ENCODE measurements at regions not wholly inside any gene's neighbourhood (a gene's known extent, or its start where the extent isn't known, plus 50 kb on each side); places are given as distances from the start of the nearest gene placed in this dataset.

- Histone ChIP-seq H3K9me3 (ENCODE audit: low read length) (no peaks in the 10 kb centered on the region), H3K27me3 (ENCODE audit: insufficient read depth, low read depth, low read length) (no peaks in the 10 kb centered on the region), H2AFZ (ENCODE audit: low read depth, low read length) (no peak overlapping the region), H3K9ac (ENCODE audit: low read length) (no peak overlapping the region), H3K27ac (ENCODE audit: low read length) (no peak overlapping the region), H3K36me3 (ENCODE audit: insufficient read depth, low read length) (no peaks in the 10 kb centered on the region), H3K79me2 (replicated peaks; ENCODE audit: insufficient read depth, low read length) (no peaks in the 10 kb centered on the region), H4K20me1 (ENCODE audit: insufficient read depth) (no peaks in the 10 kb centered on the region), H3K9me2 (ENCODE audit: insufficient read depth, low read length) (no peaks in the 10 kb centered on the region), H3K4me3 (ENCODE audit: low read length) (no peak overlapping the region), H3K4me2 (ENCODE audit: low read length) (no peak overlapping the region), H3F3A (ENCODE audit: insufficient read depth, low read length, poor library complexity, severe bottlenecking) (no peaks in the 10 kb centered on the region)
- TF ChIP-seq, protein P1, sequence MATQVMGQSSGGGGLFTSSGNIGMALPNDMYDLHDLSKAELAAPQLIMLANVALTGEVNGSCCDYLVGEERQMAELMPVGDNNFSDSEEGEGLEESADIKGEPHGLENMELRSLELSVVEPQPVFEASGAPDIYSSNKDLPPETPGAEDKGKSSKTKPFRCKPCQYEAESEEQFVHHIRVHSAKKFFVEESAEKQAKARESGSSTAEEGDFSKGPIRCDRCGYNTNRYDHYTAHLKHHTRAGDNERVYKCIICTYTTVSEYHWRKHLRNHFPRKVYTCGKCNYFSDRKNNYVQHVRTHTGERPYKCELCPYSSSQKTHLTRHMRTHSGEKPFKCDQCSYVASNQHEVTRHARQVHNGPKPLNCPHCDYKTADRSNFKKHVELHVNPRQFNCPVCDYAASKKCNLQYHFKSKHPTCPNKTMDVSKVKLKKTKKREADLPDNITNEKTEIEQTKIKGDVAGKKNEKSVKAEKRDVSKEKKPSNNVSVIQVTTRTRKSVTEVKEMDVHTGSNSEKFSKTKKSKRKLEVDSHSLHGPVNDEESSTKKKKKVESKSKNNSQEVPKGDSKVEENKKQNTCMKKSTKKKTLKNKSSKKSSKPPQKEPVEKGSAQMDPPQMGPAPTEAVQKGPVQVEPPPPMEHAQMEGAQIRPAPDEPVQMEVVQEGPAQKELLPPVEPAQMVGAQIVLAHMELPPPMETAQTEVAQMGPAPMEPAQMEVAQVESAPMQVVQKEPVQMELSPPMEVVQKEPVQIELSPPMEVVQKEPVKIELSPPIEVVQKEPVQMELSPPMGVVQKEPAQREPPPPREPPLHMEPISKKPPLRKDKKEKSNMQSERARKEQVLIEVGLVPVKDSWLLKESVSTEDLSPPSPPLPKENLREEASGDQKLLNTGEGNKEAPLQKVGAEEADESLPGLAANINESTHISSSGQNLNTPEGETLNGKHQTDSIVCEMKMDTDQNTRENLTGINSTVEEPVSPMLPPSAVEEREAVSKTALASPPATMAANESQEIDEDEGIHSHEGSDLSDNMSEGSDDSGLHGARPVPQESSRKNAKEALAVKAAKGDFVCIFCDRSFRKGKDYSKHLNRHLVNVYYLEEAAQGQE (IDR thresholded peaks at IDR 0.05; ENCODE audit: borderline replicate concordance), result no peak
- TF ChIP-seq MXI1 (conservative IDR thresholded peaks at IDR 0.05; ENCODE audit: poor library complexity, severe bottlenecking) (no peak), TAF1 (IDR thresholded peaks at IDR 0.05; ENCODE audit: low read depth) (no peak), POLR2AphosphoS5 (IDR thresholded peaks at IDR 0.05) (no peak), EP300 (conservative IDR thresholded peaks at IDR 0.05; ENCODE audit: poor library complexity, severe bottlenecking) (no peak), SMC3 (conservative IDR thresholded peaks at IDR 0.05; ENCODE audit: poor library complexity) (no peak), RAD21 (conservative IDR thresholded peaks at IDR 0.05) (no peak), EZH2 (IDR thresholded peaks at IDR 0.05; ENCODE audit: borderline replicate concordance, insufficient read depth, low read length, poor library complexity, severe bottlenecking) (no peak)
- TF ChIP-seq, protein P2, sequence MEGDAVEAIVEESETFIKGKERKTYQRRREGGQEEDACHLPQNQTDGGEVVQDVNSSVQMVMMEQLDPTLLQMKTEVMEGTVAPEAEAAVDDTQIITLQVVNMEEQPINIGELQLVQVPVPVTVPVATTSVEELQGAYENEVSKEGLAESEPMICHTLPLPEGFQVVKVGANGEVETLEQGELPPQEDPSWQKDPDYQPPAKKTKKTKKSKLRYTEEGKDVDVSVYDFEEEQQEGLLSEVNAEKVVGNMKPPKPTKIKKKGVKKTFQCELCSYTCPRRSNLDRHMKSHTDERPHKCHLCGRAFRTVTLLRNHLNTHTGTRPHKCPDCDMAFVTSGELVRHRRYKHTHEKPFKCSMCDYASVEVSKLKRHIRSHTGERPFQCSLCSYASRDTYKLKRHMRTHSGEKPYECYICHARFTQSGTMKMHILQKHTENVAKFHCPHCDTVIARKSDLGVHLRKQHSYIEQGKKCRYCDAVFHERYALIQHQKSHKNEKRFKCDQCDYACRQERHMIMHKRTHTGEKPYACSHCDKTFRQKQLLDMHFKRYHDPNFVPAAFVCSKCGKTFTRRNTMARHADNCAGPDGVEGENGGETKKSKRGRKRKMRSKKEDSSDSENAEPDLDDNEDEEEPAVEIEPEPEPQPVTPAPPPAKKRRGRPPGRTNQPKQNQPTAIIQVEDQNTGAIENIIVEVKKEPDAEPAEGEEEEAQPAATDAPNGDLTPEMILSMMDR (IDR thresholded peaks at IDR 0.05; ENCODE audit: poor library complexity, severe bottlenecking), result no peak
Measured at GRCh38 chr6:23559587-23560343, 566.2 kb upstream of the NRSN1 start.

GRCh38 chr6:23561732-23562131 lies 564.3 kb upstream of the NRSN1 start:
- H3K79me2 ChIP-seq (replicated peaks; ENCODE audit: insufficient read depth, low read length), result no peaks in the 10 kb centered on the region
- H3K9me3 ChIP-seq (ENCODE audit: low read length), result no peaks in the 10 kb centered on the region
- H3K9ac ChIP-seq (ENCODE audit: low read length), result no peak overlapping the region
- H3K27ac ChIP-seq (ENCODE audit: low read length), result no peak overlapping the region
- H3K36me3 ChIP-seq (ENCODE audit: insufficient read depth, low read length), result no peaks in the 10 kb centered on the region
- no peaks in the 10 kb centered on the region for H3K9me2 ChIP-seq (ENCODE audit: insufficient read depth, low read length)
- H3F3A ChIP-seq (ENCODE audit: insufficient read depth, low read length, poor library complexity, severe bottlenecking), result no peaks in the 10 kb centered on the region
- no peaks in the 10 kb centered on the region for H3K27me3 ChIP-seq (ENCODE audit: insufficient read depth, low read depth, low read length)
- no peaks in the 10 kb centered on the region for H4K20me1 ChIP-seq (ENCODE audit: insufficient read depth)
- H3K4me3 ChIP-seq (ENCODE audit: low read length), result no peak overlapping the region
- TF ChIP-seq RAD21 (conservative IDR thresholded peaks at IDR 0.05), result no peak
- TF ChIP-seq EZH2 (IDR thresholded peaks at IDR 0.05; ENCODE audit: borderline replicate concordance, insufficient read depth, low read length, poor library complexity, severe bottlenecking), result no peak
- TF ChIP-seq TAF1 (IDR thresholded peaks at IDR 0.05; ENCODE audit: low read depth), result no peak
- no peak for TF ChIP-seq POLR2AphosphoS5 (IDR thresholded peaks at IDR 0.05)
- TF ChIP-seq, protein P2 (IDR thresholded peaks at IDR 0.05; ENCODE audit: poor library complexity, severe bottlenecking), result no peak
- no peak for TF ChIP-seq SMC3 (conservative IDR thresholded peaks at IDR 0.05; ENCODE audit: poor library complexity)
- TF ChIP-seq EP300 (conservative IDR thresholded peaks at IDR 0.05; ENCODE audit: poor library complexity, severe bottlenecking), result no peak
- no peak overlapping the region for H3K4me2 ChIP-seq (ENCODE audit: low read length)
- no peak overlapping the region for H2AFZ ChIP-seq (ENCODE audit: low read depth, low read length)

Measured in neural cell (in vitro differentiated cells).